HL-60 (cell line): ENCODE measurements at regions not wholly inside any gene's neighbourhood (a gene's known extent, or its start where the extent isn't known, plus 50 kb on each side); places are given as distances from the start of the nearest gene placed in this dataset.

Experiments used
- DNase-seq, 2 experiments: peaks; one replicate each; pipeline ENCODE4 v3.0.0-alpha.2; 2010 to 2020; ENCODE audit warnings: low read depth in 1 of 2, low spot score in 1 of 2
- H3K27ac ChIP-seq: fragments of 250-450 bp; sonication (Bioruptor Pico); replicated peaks from 2 replicates; pipeline ENCODE4 v1.5.1; 2020; ENCODE audit warnings: mild to moderate bottlenecking, moderate library complexity
- H3K27me3 ChIP-seq: fragments of 250-450 bp; sonication (Bioruptor Pico); 2 replicates; pipeline ENCODE4 v1.5.1; 2021; ENCODE audit warnings: mild to moderate bottlenecking, moderate library complexity; ENCODE audit not compliant: insufficient read depth, poor library complexity, severe bottlenecking
- H3K4me3 ChIP-seq: replicated peaks from 2 replicates; pipeline ENCODE4 v1.5.1; 2011; ENCODE audit warnings: mild to moderate bottlenecking, control low read depth, low read length; ENCODE audit not compliant: insufficient read depth
- CTCF ChIP-seq: IDR thresholded peaks from one replicate; pipeline ENCODE4 v1.5.1; 2011; ENCODE audit warnings: low read length, control low read depth, inconsistent platforms; ENCODE audit not compliant: insufficient read depth
- GABPA ChIP-seq: IDR thresholded peaks from 2 replicates; pipeline ENCODE4 v1.6.1; 2012; ENCODE audit warnings: low read depth
- POLR2AphosphoS5 ChIP-seq: IDR thresholded peaks from 2 replicates; pipeline ENCODE4 v1.6.1; 2012; ENCODE audit warnings: low read depth
- REST ChIP-seq: IDR thresholded peaks from 2 replicates; pipeline ENCODE4 v1.6.1; 2012; ENCODE audit warnings: low read depth; ENCODE audit not compliant: insufficient replicate concordance
- SPI1 ChIP-seq: IDR thresholded peaks from 2 replicates; pipeline ENCODE4 v1.6.1; 2012; ENCODE audit warnings: low read depth, mild to moderate bottlenecking, borderline replicate concordance

DNA sequence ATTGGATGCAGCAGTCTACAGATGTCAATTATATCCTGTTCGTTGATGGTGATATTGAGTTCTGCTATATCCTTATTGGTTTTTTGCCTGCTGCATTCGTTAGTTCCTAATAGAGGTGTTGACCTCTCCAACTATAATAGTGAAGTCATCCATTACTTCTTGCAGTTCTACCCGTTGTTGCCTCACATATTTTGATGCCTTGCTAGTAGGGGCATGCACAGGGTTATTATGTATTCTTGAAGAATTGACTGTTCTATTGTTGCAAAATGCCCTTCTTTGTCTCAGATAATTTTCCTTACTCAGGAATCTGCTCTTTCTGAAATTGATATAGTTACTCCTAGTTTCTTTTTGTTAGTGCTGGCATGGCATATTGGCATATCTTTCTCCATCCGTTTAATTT is 140.1 kb upstream of the INHBA start:
- Histone ChIP-seq H3K27me3 (no peaks in the 10 kb centered on the region), H3K4me3 (no peak overlapping the region), H3K27ac (no peak overlapping the region)
- TF ChIP-seq REST, result no peak
- TF ChIP-seq SPI1, result no peak
- no peak for TF ChIP-seq GABPA
- no peak for TF ChIP-seq POLR2AphosphoS5
- no peak for TF ChIP-seq CTCF
- DNase-seq, result no peak

GRCh38 chr7:41837916-41838315 is 135.0 kb upstream of the INHBA start:
- H3K4me3 ChIP-seq, result no peak overlapping the region
- no peaks in the 10 kb centered on the region for H3K27me3 ChIP-seq
- H3K27ac ChIP-seq, result no peak overlapping the region
- no peak for DNase-seq
- TF ChIP-seq CTCF (no peak), SPI1 (no peak), REST (no peak), POLR2AphosphoS5 (no peak), GABPA (no peak)

- no peak for DNase-seq
- H3K27ac ChIP-seq, result no peak overlapping the region
- no peaks in the 10 kb centered on the region for H3K27me3 ChIP-seq
- no peak for TF ChIP-seq CTCF
- TF ChIP-seq GABPA, result no peak
- TF ChIP-seq POLR2AphosphoS5, result no peak
- TF ChIP-seq SPI1, result no peak
- no peak overlapping the region for H3K4me3 ChIP-seq
These were observed 133.2 kb upstream of the INHBA start for GRCh38 chr7:41835976-41836530.
